ENCODE measurements at regions not wholly inside any gene's neighbourhood (a gene's known extent, or its start where the extent isn't known, plus 50 kb on each side); places are given as distances from the start of the nearest gene placed in this dataset.

DNA sequence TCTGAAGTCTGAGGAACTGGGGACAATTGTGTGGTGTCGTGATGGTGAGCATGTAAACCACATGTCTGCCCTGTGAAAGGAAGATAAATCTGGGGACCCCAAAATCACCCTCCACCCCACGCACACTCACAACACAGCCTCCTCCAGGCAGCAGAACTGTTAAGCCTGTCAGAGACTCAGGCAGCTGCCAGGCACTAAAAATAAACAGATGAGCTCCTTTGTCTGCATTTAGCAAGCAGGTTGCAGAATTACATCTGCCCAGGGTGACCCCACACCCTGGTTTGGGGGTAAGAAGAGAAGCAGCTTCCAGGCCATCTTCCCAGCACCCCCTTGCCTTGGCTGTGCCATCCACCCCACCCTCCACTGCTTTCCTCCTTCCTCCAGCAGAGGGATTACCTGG is 119.1 kb upstream of the RUNX3 start:
- no peak for DNase-seq (ENCODE audit: low read depth)
- TF ChIP-seq, protein P1, sequence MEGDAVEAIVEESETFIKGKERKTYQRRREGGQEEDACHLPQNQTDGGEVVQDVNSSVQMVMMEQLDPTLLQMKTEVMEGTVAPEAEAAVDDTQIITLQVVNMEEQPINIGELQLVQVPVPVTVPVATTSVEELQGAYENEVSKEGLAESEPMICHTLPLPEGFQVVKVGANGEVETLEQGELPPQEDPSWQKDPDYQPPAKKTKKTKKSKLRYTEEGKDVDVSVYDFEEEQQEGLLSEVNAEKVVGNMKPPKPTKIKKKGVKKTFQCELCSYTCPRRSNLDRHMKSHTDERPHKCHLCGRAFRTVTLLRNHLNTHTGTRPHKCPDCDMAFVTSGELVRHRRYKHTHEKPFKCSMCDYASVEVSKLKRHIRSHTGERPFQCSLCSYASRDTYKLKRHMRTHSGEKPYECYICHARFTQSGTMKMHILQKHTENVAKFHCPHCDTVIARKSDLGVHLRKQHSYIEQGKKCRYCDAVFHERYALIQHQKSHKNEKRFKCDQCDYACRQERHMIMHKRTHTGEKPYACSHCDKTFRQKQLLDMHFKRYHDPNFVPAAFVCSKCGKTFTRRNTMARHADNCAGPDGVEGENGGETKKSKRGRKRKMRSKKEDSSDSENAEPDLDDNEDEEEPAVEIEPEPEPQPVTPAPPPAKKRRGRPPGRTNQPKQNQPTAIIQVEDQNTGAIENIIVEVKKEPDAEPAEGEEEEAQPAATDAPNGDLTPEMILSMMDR (IDR thresholded peaks at IDR 0.05; ENCODE audit: insufficient read depth, low read length), result no peak
- H3K4me3 ChIP-seq (ENCODE audit: low read depth, low read length), result no peak overlapping the region

DNA sequence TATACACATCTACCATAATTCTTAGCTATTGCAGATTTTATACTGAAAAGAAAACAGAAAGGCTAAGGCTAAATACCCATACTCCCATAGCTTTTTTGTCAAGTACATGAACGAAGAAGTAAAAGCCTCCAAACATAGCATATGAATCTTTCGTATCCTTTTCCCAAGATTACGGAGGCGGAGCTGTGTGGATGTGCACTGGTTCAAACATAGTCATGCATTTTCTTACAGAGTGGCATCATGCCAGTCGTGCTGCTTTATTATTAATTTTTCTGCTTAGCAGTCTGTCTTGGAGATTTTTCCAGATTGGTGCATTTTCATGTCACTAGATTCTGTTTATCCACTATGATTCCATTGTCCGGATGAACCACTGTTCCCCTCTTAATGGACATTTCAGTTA is 118.7 kb upstream of the RUNX3 start:
- no peak for DNase-seq (ENCODE audit: low read depth)
- TF ChIP-seq, protein P1 (IDR thresholded peaks at IDR 0.05; ENCODE audit: insufficient read depth, low read length), result no peak
- no peak overlapping the region for H3K4me3 ChIP-seq (ENCODE audit: low read depth, low read length)

DNA sequence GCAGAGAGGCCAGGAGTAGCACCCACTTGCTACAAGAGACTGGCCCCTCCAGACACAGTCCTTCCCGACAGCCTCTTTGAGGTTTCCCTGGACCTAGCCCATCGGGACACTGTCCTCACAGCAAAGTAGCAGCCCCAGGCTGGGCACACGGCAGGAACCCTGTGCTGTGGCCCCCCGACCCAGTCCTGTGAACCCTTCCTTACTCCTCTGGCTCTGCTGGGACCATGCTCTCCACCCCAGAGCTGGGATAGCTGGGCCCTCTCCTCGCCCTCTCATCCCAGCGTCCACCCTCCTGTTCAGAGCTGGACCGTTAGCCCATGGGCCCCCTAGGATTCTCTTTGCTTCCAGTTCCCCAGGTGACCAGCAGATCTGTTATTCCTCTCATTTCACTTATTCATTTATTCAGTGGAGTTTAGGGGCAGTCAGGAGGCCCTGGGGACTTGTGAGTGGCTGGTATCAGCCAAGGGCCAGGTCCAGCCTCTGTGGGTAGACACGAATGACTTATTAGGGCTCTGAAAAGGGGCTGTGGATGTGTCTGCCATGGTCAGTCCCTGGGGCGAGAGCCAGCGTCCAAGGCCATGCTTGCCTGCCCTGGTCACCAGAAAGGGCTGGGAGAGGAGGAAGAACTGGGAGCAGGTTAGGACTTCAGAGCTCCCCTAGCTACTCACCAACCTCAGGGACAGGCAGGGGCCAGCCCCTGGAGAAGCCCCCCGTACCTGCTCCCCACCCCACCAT is 117.6 kb upstream of the RUNX3 start:
- no peak overlapping the region for H3K4me3 ChIP-seq (ENCODE audit: low read depth, low read length)
- no peak for DNase-seq (ENCODE audit: low read depth)
- TF ChIP-seq, protein P1 (IDR thresholded peaks at IDR 0.05; ENCODE audit: insufficient read depth, low read length), result no peak

DNA sequence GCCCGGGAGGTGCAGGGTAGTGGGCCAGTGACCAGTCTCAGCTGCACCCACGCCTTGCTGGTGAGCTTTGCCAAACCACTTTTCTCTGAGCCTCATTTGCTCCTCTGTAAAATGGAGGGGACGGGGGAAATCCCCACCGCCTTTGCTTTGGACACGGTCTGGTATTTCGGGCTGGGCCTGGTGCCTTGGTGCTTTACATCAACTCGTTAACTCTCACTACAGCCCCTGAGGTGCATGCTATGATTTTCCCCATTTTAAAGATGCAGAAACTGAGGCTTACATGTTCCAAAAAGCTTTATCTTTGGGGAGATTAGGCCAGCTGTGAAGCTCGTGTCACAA is 116.1 kb upstream of the RUNX3 start:
- no peak for DNase-seq (ENCODE audit: low read depth)
- TF ChIP-seq, protein P1 (IDR thresholded peaks at IDR 0.05; ENCODE audit: insufficient read depth, low read length), result no peak
- no peak overlapping the region for H3K4me3 ChIP-seq (ENCODE audit: low read depth, low read length)

DNA sequence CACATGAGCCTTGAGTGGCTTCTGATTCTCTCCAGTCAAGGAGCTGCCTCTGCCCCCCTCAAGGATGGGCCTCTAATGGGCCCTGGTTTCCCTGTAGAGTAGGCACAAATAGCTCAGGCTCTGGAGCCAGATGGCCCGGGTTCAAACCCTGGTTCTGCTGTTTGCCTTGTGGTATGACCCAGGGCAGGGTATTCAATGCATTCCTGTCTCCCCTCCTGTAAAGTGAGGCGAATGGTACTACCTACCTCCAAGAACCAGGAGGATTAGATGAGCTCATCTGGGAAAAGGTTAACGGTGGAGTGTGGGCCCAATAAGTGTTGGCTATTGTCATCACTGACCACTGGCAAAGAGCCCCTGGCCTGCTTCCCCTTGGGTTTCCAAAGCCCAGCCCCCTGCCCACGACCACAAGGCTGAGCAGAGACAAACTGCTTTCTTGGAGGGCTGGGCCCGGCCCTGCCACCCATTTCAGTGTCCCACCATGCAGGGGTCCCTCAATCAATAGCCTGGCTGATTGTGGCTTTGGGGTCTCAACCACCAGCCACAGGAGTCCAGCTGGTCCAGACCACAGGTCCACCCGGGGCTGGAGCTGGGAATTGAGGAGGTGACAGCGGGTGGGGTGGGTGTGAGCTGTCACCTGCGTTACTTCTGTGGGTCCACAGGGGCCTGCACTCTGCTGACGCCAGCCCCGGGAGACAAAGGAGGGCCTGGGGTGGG is 115.6 kb upstream of the RUNX3 start:
- H3K4me3 ChIP-seq (ENCODE audit: low read depth, low read length), result no peak overlapping the region
- no peak for DNase-seq (ENCODE audit: low read depth)
- TF ChIP-seq, protein P1 (IDR thresholded peaks at IDR 0.05; ENCODE audit: insufficient read depth, low read length), result no peak

DNA sequence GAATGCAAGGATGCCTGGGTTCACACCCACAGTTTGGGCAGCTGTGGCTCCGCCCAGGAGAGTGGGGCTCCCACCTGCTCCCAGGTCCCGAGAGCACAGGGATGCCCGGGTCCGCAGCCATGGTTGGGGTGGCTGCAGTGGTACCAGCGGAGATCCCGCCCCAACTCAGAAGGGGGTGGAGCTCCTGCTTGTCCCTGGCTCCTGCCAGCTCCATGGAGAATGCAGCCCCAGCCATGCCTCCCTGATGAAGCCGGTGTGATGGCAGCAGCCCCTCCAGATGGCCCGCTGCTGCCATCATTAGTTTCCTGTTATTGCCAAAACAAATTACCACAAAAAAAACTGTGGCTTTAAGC is 113.1 kb upstream of the RUNX3 start:
- no peak for DNase-seq (ENCODE audit: low read depth)
- TF ChIP-seq, protein P1 (IDR thresholded peaks at IDR 0.05; ENCODE audit: insufficient read depth, low read length), result no peak

More for the DNA sequence above, 113.1 kb upstream of the RUNX3 start:
- H3K4me3 ChIP-seq (ENCODE audit: low read depth, low read length), result no peak overlapping the region

Measured in fibroblast of the aortic adventitia (primary cell).